ENCODE measurements at regions not wholly inside any gene's neighbourhood (a gene's known extent, or its start where the extent isn't known, plus 50 kb on each side); places are given as distances from the start of the nearest gene placed in this dataset.

GRCh38 chrX:134172588-134173259 is 64.3 kb upstream of the CCDC160 start:
- peak overlapping the region; percentile 77 for H3K4me3 ChIP-seq (ENCODE audit: low read depth, low read length)

DNA sequence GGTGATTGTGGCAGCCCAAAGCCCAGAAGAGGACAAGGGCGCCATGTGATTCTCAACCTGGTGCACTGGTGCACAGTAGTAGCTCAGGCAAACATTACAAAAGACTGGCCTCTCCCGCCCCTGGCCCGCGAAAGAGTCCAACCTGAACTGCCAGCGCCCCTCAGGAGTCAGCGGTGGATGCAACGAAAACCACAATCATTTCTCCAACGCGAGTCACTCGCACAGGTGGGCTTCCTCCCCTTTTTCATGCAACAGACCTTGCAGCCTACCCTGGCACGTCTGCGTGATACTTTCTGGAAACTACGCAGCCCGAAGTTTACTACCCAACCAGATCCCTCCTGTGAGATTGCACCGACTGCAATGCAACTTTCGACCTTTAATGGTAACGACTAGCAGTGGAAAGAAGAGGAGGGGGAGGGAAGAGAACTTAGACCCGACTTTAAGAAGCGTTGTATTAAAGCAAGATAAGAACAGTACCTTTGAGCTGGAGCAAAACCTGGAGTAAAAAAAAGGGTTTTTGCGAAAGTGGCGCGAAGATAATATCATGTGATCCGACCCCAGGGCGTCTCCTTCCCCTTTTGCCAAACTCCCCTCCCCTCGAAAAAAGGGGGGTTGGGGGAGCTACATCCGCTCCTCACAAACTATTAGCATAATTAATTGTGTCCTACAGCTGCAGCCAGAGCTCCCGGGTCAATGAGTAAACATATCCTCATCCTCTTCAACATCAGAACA is 63.3 kb upstream of the CCDC160 start:
- peak overlapping the region; percentile 77 for H3K4me3 ChIP-seq (ENCODE audit: low read depth, low read length)

DNA sequence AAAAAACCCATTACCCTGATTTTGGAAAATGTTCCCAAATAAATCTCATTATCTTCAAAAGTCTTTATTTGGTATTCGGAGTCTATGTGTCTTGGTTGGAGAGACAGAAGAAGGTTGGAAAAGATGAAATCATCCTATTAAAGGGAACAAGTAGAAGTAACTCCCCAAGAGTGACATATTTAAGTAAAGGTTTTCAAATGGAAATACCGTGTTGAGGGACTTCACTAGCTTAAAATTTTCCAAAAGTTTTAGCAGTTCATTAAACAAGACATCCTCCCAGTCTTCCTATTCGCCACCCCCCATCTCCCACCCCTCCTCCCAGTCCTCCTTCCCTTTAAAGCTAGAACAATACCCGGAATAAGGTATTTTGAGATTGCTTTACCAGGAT is 62.7 kb upstream of the CCDC160 start:
- peak overlapping the region; percentile 77 for H3K4me3 ChIP-seq (ENCODE audit: low read depth, low read length)

DNA sequence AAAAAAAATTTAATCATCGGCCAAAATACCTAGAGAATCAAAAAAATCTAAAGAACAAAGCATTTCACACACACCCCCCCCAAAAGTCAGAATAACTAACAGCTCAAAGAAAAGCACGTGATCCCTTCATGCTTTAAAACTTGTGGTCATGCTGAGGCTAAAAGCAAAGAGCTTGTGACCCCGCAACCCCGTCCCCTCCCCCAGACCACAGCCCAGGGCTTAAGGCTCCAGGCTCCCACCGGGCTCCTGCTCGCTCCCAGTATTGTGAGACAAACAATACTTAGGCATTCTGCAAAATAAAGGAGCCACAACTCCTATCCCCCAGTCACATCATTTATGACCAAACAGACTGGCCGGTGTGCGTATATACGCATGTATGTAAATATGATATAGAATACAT is 62.1 kb upstream of the CCDC160 start:
- H3K4me3 ChIP-seq (ENCODE audit: low read depth, low read length): no peak overlapping the region

GRCh38 chrX:134177527-134177926 is 59.5 kb upstream of the CCDC160 start:
- no peak overlapping the region for H3K4me3 ChIP-seq (ENCODE audit: low read depth, low read length)

- no peak overlapping the region for H3K4me3 ChIP-seq (ENCODE audit: low read depth, low read length)
These were observed 56.2 kb upstream of the CCDC160 start for GRCh38 chrX:134180601-134181274.

DNA sequence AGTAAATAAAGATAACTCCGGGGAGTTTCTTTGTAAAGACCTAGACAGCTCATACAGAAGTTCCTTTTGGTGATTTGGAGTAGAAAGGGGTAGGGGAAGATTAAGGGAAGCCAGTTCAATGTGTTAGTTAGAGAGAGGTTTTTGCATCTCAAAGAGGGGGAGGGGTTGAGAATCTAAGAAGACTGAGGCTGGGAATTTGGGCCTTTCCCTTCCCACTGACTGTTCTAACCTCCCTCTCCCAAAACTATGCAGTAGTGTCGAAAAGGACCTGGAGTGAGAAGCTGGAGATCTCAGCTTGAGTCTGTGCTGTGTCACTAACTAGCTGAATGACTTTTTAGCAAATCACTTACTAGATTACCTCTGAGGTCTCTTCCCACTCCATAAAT is 55.7 kb upstream of the CCDC160 start:
- no peak overlapping the region for H3K4me3 ChIP-seq (ENCODE audit: low read depth, low read length)

DNA sequence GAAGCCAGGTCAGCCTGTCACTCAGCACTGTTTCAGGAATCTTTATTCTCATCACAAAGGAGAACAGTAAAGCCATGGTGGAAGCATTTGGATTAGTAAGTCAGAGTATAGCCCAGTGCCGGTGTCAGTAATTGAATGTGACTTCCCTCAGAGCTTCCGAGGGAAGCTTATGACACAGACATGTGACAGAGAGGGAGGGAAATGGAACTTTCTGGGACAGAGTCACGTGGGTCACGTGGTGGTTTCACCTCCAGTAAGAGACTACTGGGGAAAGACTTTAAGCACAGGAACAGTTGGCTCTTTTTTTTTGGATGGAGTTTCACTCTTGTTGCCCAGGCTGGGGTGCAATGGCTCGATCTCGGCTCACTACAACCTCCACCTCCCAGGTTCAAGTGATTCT is 53.3 kb upstream of the CCDC160 start:
- H3K4me3 ChIP-seq (ENCODE audit: low read depth, low read length): no peak overlapping the region

DNA sequence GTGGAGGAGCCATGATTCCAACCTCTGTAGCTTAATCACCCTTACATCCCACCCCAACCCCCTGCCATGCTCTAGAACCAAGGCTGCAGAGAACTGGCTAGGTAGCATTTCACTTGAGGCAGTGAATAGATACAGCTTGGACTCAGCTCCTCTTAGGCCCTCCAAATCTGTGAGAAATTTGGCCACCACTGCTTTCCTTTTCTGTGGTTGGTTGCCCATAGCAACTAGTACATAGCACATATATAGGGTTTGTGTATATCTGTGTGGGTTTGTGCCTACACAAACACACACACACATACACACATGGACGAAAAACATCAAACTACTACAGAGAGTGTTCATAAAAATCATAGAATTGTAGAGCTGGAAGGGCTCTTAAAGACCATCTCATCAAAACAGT is 52.0 kb upstream of the CCDC160 start:
- H3K4me3 ChIP-seq (ENCODE audit: low read depth, low read length): no peak overlapping the region

DNA sequence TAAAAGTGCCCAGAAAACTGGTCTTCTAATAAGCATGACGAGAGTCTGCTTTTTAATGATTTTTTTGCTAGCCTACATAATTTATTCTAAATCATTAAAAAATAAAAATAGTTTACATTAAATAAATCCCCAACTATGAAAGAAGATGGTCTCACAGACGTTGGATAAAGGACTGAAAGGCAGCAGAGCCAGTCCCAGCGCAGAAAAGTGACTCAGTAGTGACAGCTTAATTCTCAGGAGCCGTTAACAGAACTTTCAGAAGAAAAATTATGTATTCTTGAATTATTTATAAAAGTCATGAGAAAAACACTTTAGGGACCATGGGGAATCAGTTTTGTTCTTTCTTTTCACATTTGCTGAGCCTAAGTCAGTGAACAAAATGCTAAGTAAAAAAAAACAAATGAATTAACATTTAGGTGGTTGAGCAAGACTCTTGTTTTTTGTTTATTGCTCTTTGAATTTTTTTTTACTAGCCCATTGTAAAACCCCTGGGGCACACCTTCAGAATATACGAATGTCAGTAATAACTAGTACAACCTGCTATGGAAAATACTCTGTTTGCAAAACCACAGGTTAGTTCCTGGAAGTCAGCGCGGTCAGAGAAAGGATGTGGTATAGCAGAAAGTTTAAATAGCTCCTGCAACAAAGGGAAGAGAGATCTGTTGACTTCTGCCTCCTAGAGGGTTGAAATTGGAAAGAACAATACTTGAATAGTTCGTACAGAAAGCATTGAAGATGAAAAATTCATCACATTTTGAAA is 50.4 kb upstream of the CCDC160 start:
- no peak overlapping the region for H3K4me3 ChIP-seq (ENCODE audit: low read depth, low read length)

All from iPS-11a (cell line).